GM12801 (cell line): ENCODE measurements at regions not wholly inside any gene's neighbourhood (a gene's known extent, or its start where the extent isn't known, plus 50 kb on each side); places are given as distances from the start of the nearest gene placed in this dataset.

Experiments used
- CTCF ChIP-seq: IDR thresholded peaks from one replicate; pipeline ENCODE4 v1.5.1; 2011; ENCODE audit warnings: control low read depth; ENCODE audit not compliant: insufficient read length; ENCODE audit errors: extremely low read depth

DNA sequence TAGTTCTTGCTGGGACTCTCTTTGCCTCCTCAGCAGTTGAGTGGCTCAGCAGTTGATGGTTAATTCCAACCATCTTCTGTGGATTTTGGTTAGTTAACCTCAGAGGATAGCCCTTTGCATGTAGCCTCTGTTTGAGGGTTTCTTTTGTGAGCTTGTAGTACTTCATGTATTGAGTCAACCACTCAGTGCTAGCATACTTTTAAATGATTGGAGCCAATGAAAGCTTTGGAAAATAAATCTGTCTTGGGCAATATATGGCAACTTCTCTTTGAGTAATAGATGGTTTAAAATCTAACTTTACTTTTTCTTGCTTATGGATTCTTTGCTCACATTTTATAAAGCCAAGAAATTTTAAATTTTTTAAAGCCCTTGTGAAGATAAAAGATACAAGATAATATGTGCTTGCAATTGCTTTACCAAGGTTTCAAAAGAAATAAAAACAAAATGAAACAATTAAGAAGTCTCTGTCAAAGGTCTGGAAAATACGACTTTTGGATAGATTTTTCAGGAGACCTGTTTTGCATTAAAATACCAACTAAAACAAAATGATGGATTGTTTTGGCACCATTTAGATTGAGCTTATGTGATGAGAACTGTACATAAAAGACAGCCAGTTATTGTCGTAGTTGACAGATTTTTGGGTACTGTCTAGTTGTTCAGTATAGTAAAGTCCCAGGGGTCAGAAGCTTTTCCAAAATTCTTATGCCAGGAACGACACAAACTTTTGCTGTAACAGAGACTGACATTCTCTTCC, 181.9 kb downstream of the SPRY1 start:
- TF ChIP-seq CTCF, result no peak

DNA sequence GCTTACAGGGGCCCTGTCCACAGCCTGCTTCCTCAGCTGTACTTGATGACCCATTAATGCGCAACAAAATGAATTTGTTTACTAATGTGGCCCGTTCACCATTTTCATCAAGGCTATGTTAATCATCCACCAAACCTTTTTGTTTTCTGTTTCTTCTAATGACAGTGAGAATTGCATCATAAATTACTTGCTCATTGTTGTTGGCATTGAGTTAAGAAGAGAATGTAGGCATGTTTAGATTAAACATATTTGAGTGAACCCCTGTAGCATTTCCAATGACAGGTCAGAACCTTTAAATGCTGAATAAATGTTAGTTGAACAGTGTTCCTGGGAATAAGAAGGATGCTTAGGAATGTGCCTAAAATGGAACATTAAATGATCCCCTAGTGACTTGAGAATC, 183.4 kb downstream of the SPRY1 start:
- TF ChIP-seq CTCF, result no peak

GRCh38 chr4:123580981-123581664, 184.5 kb downstream of the SPRY1 start:
- TF ChIP-seq CTCF, result no peak

- TF ChIP-seq CTCF, result no peak
Measured at GRCh38 chr4:123581802-123582201, 185.2 kb downstream of the SPRY1 start.

DNA sequence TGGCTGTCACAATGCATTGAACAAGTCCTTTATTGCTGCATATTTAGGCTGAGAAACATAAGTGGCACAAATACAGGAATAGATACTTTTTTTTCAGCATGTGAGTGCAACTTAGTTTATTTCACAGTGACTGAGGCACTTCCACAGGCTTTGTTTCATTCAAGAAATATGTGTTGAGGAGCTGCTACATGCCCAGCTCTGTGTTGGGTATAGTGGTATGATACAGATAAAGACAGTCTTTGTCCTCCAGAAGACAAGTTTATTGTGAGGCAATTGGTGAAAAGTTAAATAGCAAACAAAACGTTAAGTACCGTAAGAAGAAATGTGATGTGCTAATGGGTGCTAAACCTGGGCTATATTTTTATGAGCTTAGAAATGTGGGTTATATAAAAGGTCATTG, 186.4 kb downstream of the SPRY1 start:
- no peak for TF ChIP-seq CTCF

DNA sequence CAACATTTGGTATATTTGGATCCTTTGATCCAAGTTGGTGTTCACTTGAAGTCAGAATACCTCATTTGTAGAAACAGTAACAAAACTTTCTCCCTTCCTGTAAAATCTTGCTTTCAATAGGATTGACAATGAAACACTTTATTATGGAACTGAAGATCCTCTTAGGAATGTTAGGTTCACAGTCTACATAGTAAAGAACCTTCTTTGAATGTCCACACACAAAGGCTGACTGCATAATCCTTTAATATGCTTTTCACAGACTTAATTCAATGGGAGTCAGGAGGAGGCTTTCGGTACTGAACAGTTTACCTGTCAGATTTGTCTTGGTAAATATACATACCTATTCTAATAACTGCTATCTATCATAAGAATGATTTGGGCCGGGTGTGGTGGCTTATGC, 188.5 kb downstream of the SPRY1 start:
- TF ChIP-seq CTCF, result no peak

DNA sequence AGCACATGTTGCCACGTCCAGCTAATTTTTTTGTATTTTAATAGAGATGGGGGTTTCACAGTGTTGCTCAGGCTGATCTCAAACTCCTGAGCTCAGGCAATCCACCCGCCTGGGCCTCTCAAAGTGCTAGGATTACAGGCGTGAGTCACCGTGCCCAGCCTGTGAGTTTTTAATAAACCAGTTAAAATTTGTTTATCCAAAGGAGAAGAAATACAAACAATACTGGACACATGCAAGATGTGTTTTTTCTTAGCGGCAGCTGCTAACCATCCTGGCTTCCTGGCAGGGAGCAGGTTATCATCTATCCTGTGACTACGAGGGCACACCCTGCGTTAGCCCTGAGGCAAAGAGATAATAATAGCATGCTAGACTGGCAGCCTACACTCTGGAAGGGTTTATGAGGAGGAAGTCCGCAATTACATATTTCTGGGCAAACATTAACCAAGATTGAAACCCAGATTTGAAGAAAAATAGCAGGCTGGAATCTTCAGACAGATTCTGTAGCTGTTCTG, 191.4 kb downstream of the SPRY1 start:
- TF ChIP-seq CTCF, result no peak
